ENCODE measurements at regions not wholly inside any gene's neighbourhood (a gene's known extent, or its start where the extent isn't known, plus 50 kb on each side); places are given as distances from the start of the nearest gene placed in this dataset.
A peak's percentile ranks its signal among the peaks of the same experiment; 100 is the strongest.
"Not testable (repeated sequence)": the region's sequence is repeated elsewhere in the genome, so short reads cannot be mapped to it uniquely, and the experiment has no call there.

DNA sequence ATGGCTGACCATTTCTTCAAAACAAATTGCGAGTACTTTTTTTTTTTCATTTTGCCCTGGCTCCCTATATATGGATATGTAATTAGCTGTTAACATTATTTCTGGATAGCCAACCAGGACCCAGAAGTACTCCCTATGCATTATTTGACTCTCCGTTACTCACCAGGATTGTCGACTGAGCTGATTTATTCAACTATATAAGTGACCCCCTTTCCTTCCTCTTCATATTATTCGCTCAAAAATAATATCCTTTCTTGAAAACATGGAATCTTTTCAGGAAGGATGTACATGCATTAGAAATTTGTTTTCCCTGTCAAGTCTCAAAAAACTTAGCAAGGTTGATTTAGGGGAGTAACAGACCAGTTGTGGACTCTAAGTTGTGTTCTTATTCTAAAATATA, 114.1 kb upstream of the KLHL4 start:
- Histone ChIP-seq H3K27ac (replicated peaks) (no peak overlapping the region), H3K36me3 (no peaks in the 10 kb centered on the region), H3K27me3 (ENCODE audit: low read depth) (no peaks in the 10 kb centered on the region), H3K9me3 (replicated peaks) (no peaks in the 10 kb centered on the region), H3K4me3 (no peak overlapping the region), H3K4me1 (no peaks in the 10 kb centered on the region)
- intact Hi-C loops (cut with micrococcal nuclease), result no loop called here
- TF ChIP-seq, protein P1, sequence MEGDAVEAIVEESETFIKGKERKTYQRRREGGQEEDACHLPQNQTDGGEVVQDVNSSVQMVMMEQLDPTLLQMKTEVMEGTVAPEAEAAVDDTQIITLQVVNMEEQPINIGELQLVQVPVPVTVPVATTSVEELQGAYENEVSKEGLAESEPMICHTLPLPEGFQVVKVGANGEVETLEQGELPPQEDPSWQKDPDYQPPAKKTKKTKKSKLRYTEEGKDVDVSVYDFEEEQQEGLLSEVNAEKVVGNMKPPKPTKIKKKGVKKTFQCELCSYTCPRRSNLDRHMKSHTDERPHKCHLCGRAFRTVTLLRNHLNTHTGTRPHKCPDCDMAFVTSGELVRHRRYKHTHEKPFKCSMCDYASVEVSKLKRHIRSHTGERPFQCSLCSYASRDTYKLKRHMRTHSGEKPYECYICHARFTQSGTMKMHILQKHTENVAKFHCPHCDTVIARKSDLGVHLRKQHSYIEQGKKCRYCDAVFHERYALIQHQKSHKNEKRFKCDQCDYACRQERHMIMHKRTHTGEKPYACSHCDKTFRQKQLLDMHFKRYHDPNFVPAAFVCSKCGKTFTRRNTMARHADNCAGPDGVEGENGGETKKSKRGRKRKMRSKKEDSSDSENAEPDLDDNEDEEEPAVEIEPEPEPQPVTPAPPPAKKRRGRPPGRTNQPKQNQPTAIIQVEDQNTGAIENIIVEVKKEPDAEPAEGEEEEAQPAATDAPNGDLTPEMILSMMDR (IDR thresholded peaks at IDR 0.05; ENCODE audit: borderline replicate concordance), result no peak
- no peak for DNase-seq

DNA sequence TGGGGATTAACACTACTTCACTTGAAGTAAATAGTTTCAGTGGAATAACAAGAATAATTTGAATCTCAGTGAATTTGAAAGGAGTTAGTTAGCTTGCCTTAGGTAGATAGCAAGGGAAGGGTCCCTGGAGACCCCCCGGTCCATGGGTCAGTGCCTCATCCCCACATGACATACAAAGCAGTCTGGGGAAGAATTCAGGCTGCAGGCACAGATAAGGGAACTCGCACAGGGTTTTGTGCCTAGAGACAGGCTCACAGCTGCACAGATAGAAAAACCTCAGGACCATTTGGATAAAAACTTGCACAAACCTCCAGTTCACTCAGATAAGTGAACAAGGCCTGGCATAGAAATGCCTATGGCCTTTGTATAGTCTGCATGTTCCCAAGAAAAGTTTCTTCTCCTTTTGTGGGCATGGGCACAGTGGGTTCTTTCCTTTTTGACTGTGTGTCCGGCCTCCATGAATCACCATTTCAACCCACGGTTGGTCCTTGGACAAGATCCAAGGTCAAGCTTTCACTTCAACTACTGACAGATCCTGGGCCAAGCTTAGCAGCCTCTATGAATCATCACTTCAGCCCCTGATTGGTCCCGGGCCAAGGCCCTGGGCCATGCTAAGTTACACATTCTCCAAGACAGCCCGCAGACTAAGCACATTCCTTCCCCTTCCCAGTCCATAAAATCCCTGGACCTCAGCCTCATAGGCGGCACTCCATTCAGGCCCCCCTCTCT, 108.3 kb upstream of the KLHL4 start:
- DNase-seq, result peak; percentile 16
- intact Hi-C loops (cut with micrococcal nuclease), result no loop called here
- TF ChIP-seq, protein P1 (IDR thresholded peaks at IDR 0.05; ENCODE audit: borderline replicate concordance), result no peak
- no peaks in the 10 kb centered on the region for H3K4me1 ChIP-seq
- no peak overlapping the region for H3K27ac ChIP-seq (replicated peaks)
- no peaks in the 10 kb centered on the region for H3K36me3 ChIP-seq
- no peak overlapping the region for H3K4me3 ChIP-seq
- H3K9me3 ChIP-seq (replicated peaks), result no peaks in the 10 kb centered on the region
- no peaks in the 10 kb centered on the region for H3K27me3 ChIP-seq (ENCODE audit: low read depth)

DNA sequence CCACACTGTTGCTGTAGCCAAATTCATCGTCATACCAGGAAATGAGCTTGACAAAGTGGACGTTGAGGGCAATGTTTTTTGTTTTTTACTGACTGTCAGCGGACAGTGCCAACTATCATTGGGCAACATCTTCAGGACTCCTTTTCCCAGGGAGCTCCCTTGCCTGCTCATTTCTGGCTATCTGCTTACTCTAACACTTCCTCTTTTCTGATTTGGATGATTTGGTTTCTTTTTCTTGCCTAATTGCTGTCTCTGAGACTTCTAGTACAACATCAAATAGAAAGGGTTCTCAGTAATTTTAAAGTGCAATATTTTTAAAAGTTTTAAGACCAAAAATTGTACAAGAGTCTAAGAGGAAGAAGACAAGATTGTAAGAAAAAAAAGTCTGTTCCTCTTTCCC, 92.0 kb upstream of the KLHL4 start:
- no peak overlapping the region for H3K4me3 ChIP-seq
- intact Hi-C loops (cut with micrococcal nuclease), result no loop called here
- DNase-seq, result no peak
- no peaks in the 10 kb centered on the region for H3K36me3 ChIP-seq
- no peaks in the 10 kb centered on the region for H3K9me3 ChIP-seq (replicated peaks)
- TF ChIP-seq, protein P1 (IDR thresholded peaks at IDR 0.05; ENCODE audit: borderline replicate concordance), result no peak
- H3K4me1 ChIP-seq, result no peaks in the 10 kb centered on the region
- no peak overlapping the region for H3K27ac ChIP-seq (replicated peaks)
- H3K27me3 ChIP-seq (ENCODE audit: low read depth), result no peaks in the 10 kb centered on the region

DNA sequence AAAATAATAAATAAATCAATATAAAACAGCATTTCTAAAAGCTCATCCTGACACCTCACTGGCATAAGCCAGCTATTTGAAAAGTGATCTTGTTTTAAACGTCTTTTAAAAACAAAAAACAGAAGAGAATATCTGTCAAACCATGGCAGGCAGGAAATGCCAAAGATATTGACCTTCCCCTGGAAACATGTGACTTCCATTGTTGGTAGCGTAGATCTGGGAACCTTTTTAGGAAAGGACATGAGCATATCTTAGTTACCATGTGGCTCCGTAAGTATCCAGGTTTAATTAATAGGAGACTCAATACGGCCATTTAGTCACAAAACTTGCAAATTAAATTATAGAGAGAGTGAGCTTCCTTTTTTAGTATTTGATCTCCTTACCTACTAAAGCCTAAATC, 83.0 kb upstream of the KLHL4 start:
- TF ChIP-seq, protein P1 (IDR thresholded peaks at IDR 0.05; ENCODE audit: borderline replicate concordance), result no peak

DNA sequence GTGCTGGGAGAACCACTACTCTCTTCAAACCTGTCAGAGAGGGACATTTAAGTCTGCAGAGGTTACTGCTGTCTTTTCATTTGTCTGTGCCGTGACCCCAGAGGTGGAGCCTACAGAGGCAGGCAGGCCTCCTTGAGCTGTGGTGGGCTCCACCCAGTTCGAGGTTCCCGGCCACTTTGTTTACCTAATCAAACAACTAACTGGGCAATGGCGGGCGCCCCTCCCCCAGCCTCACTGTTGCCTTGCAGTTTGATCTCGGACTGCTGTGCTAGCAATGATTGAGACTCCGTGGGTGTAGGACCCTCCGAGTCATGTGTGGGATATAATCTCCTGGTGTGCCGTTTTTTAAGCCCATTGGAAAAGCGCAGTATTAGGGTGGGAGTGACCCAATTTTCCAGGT, 69.0 kb upstream of the KLHL4 start:
- H3K27ac ChIP-seq (replicated peaks); H3K27me3 ChIP-seq (ENCODE audit: low read depth); H3K36me3 ChIP-seq; H3K4me1 ChIP-seq; DNase-seq; H3K9me3 ChIP-seq (replicated peaks); intact Hi-C loops (cut with micrococcal nuclease); H3K4me3 ChIP-seq: not testable (repeated sequence)

More for the DNA sequence above, 83.0 kb upstream of the KLHL4 start:
- no peaks in the 10 kb centered on the region for H3K9me3 ChIP-seq (replicated peaks)
- H3K27ac ChIP-seq (replicated peaks), result no peak overlapping the region
- intact Hi-C loops (cut with micrococcal nuclease), result no loop called here
- no peak overlapping the region for H3K4me3 ChIP-seq
- no peaks in the 10 kb centered on the region for H3K4me1 ChIP-seq
- H3K27me3 ChIP-seq (ENCODE audit: low read depth), result no peaks in the 10 kb centered on the region
- no peaks in the 10 kb centered on the region for H3K36me3 ChIP-seq
- DNase-seq, result no peak

DNA sequence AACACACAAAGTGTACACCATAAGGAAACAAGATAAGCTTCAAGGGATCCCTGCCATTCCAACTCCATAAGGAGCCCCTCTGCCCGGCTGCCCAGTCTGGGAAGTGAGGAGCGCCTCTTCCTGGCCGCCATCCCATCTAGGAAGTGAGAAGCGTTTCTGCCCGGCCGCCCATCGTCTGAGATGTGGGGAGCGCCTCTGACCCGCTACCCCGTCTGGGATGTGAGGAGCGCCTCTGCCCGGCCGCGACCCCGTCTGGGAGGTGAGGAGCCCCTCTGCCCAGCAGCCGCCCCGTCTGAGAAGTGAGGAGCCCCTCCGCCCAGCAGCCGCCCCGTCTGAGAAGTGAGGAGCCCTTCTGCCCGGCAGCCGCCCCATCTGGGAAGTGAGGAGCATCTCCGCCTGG, 51.8 kb upstream of the KLHL4 start:
- DNase-seq; H3K4me1 ChIP-seq; H3K4me3 ChIP-seq; H3K9me3 ChIP-seq (replicated peaks); H3K27me3 ChIP-seq (ENCODE audit: low read depth); intact Hi-C loops (cut with micrococcal nuclease); H3K27ac ChIP-seq (replicated peaks); H3K36me3 ChIP-seq: not testable (repeated sequence)
